Activated T-helper 17 cell treated with anti-CD3 and anti-CD28 coated beads, Interleukin-2, amount 50 U/mL, for 72 hours (primary cell): ENCODE measurements at regions not wholly inside any gene's neighbourhood (a gene's known extent, or its start where the extent isn't known, plus 50 kb on each side); places are given as distances from the start of the nearest gene placed in this dataset.

ENCODE experiments used
- ATAC-seq: fragments of 150-1000 bp; cut with Tn5 transposase; replicated peaks from 2 replicates; pipeline ENCODE4 v1.10.0; 2021; ENCODE audit warnings: mild to moderate bottlenecking, moderate library complexity
- H3K27ac Mint-ChIP-seq: one replicate; pipeline ENCODE4 v1.8.0; 2022; ENCODE audit warnings: mixed read lengths
- H3K27me3 Mint-ChIP-seq: one replicate; pipeline ENCODE4 v1.8.0; 2022; ENCODE audit warnings: mixed read lengths
- H3K36me3 Mint-ChIP-seq: one replicate; pipeline ENCODE4 v1.8.0; 2022; ENCODE audit warnings: low read depth, mild to moderate bottlenecking, mixed read lengths
- H3K4me1 Mint-ChIP-seq: one replicate; pipeline ENCODE4 v1.8.0; 2022; ENCODE audit warnings: mixed read lengths
- H3K4me3 Mint-ChIP-seq: one replicate; pipeline ENCODE4 v1.8.0; 2022; ENCODE audit warnings: mild to moderate bottlenecking, mixed read lengths
- H3K9me3 Mint-ChIP-seq: one replicate; pipeline ENCODE4 v1.8.0; 2022; ENCODE audit warnings: mixed read lengths

DNA sequence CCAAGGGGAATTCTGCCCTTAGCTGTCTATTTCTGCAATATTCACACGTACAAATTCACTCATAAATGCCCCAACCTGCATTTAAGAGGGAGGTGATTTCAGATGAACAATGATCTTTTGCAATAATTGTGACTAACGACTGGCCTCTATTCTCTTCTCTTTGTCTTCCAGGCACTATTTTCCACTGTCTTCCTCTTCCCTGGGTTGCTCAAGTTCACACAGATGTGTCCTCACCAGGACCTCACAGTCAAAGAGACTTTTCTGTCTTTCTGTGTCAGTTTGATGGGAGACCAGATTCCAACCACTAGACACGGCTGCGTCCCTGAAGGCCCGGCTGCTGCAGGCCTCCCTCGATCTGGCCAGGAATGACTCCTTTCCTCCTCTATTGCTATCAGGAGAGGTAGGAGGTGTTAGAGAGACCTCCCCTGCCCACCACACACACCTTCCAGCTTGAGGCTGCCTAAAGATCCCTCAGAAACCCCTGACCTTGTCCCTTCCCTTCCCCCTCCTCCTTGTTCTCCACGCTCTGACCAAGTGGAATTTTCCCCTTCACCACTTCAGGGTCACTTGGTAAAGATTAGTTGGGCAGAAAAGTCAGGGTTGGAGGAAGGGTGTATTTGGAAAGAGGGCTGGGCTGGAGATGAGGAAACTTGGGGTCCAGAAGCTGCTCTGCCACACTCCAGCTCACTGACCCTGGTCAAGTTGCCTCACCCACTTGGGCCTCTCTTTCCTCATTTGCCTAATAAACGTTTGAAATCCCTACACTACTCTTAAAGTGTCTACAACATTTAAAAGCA is 109.2 kb upstream of the COPS8 start:
- Mint-ChIP-seq H3K27me3 (peaks cover 7% of the 10 kb centered on the region), H3K4me1 (no peaks in the 10 kb centered on the region), H3K36me3 (no peaks in the 10 kb centered on the region), H3K27ac (no peak overlapping the region), H3K9me3 (no peaks in the 10 kb centered on the region), H3K4me3 (no peak overlapping the region)
- no peak for ATAC-seq

DNA sequence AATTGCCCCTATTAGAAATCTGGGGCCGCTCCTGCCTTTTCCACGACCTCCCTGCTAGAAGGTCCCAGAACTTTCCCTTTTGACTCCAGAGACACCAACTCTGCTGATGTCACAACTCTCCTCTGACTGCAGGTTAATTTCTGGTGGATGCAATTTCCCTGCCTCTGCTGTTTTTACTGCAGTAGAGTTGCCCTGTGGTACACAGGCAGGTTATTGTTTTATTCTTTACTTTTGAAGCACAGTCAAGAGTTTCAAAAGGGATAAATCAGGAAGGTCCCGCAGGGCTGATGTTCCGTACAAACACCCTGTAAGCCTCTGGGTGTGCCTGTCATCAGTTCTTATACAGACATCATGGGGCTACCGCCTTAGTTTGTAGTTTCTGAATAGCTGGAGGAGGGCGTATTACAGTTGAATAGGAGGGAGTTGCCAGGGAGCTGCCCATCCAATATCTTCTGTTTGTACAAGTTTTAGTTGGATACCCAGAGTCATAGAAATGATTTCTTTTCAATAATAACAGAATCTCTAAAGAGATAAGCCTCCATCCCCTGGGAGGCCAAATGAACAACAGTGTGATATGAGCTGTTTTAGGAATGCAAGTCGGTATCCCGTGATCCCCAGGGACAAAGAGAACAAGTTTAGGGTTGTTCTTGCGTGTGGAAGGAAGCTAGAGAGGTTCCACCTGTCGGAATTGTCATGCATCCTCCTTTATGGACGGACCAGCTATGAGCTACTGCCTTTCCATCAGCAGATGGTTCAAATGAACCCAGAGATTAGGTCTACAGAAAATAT is 108.4 kb upstream of the COPS8 start:
- ATAC-seq = no peak
- no peaks in the 10 kb centered on the region for H3K4me1 Mint-ChIP-seq
- peaks cover 12% of the 10 kb centered on the region for H3K27me3 Mint-ChIP-seq
- no peak overlapping the region for H3K4me3 Mint-ChIP-seq
- no peaks in the 10 kb centered on the region for H3K36me3 Mint-ChIP-seq
- no peaks in the 10 kb centered on the region for H3K9me3 Mint-ChIP-seq
- H3K27ac Mint-ChIP-seq = no peak overlapping the region

DNA sequence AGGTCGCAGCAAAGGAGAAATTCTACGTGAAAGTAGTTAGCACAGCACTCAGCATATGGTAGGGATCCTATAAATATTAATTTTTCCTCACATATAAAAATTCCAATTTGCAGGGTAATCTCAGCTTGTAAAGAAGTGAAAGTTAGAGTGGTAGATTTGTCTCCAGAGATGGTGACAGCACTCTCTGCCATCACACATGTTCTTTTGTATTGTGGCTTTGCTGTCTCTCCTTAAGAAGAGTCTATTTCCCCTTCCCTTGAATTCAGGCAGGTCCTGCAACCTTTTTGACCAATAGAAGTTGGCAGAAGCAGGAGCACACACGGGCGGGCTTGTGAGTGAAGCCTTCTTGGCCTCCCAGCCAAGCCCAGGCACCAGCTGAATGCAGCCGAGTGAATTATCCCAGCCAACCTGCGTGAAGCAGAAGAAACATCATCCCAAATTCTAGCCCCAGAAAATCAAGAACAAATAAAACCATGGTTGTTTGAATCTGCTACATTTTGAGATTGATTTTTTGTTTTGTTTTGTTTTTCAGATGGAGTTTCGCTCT is 107.8 kb upstream of the COPS8 start:
- Mint-ChIP-seq H3K27ac (no peak overlapping the region), H3K36me3 (no peaks in the 10 kb centered on the region), H3K4me1 (no peaks in the 10 kb centered on the region), H3K4me3 (no peak overlapping the region), H3K27me3 (peaks cover 12% of the 10 kb centered on the region), H3K9me3 (peaks cover 4% of the 10 kb centered on the region)
- ATAC-seq = no peak

DNA sequence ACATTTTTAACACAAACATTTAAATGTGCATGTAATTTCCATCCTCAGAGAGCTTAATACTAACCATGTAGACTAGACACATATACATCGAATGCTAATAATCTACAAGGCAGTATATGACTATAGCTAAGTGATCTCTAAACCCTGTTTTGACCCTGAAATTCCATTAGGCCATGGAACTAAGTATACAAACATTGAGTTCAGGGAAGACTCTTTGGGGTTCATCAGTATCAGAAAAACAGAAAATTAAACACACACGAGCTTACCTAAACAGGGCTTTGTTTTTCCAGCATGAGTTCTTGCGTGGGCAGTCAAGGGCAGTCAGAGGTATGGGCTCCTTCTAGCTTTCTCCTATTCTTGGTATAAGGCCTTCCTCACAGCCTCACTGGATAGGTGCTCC is 106.0 kb upstream of the COPS8 start:
- no peaks in the 10 kb centered on the region for H3K4me1 Mint-ChIP-seq
- H3K27ac Mint-ChIP-seq = no peak overlapping the region
- no peak overlapping the region for H3K4me3 Mint-ChIP-seq
- H3K27me3 Mint-ChIP-seq = peaks cover 15% of the 10 kb centered on the region
- no peak for ATAC-seq
- peaks cover 8% of the 10 kb centered on the region for H3K9me3 Mint-ChIP-seq
- no peaks in the 10 kb centered on the region for H3K36me3 Mint-ChIP-seq

GRCh38 chr2:236980961-236981360 is 104.7 kb upstream of the COPS8 start:
- Mint-ChIP-seq H3K27ac (no peak overlapping the region), H3K36me3 (no peaks in the 10 kb centered on the region), H3K27me3 (peaks cover 10% of the 10 kb centered on the region), H3K4me3 (no peak overlapping the region), H3K9me3 (peaks cover 8% of the 10 kb centered on the region), H3K4me1 (no peaks in the 10 kb centered on the region)
- ATAC-seq = no peak

- ATAC-seq = no peak
- Mint-ChIP-seq H3K9me3 (peaks cover 8% of the 10 kb centered on the region), H3K4me1 (no peaks in the 10 kb centered on the region), H3K4me3 (no peak overlapping the region), H3K36me3 (no peaks in the 10 kb centered on the region), H3K27me3 (peaks cover 14% of the 10 kb centered on the region), H3K27ac (no peak overlapping the region)
Observed at GRCh38 chr2:236981701-236982485, 103.8 kb upstream of the COPS8 start.

DNA sequence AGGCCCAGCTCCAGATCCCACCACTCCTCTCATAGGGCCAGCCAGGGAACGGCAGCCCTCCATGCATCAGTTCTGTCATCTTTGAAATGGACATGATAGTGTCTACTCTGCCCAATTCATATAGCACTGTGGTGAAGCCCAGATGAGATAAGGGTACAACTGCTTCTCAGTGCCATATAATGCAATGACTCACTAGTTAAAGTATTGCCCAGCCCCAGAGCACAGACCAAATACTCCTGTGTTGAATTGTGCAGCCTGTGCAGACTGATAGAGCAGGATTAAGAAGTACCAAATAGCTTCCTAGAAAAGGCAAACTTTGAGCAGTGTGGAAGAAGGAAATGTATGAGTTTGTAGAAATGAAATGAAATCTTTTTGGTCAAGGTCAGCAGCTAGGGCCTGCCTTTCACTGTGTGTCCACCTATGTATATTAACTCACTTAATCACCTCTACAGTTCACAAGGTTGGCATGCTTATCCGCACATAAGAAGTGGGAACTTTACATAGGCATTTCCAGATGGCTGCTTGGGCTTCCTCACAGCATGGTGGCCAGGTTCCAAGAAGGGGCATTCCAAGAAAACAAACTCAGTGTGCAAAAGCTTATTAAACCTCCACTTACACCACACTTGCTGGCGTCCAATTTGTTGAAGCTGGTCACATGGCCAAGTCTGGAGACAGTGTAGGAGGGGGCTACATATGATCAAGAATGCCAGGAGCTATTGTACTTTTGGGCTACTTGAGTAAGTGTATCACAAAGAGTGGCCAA is 102.8 kb upstream of the COPS8 start:
- no peak overlapping the region for H3K27ac Mint-ChIP-seq
- peaks cover 8% of the 10 kb centered on the region for H3K9me3 Mint-ChIP-seq
- peaks cover 16% of the 10 kb centered on the region for H3K27me3 Mint-ChIP-seq
- H3K4me3 Mint-ChIP-seq = no peak overlapping the region
- no peaks in the 10 kb centered on the region for H3K36me3 Mint-ChIP-seq
- ATAC-seq = no peak
- no peaks in the 10 kb centered on the region for H3K4me1 Mint-ChIP-seq

- no peak overlapping the region for H3K27ac Mint-ChIP-seq
- no peaks in the 10 kb centered on the region for H3K4me1 Mint-ChIP-seq
- no peak overlapping the region for H3K4me3 Mint-ChIP-seq
- H3K36me3 Mint-ChIP-seq = no peaks in the 10 kb centered on the region
- peaks cover 26% of the 10 kb centered on the region for H3K27me3 Mint-ChIP-seq
- ATAC-seq = no peak
- H3K9me3 Mint-ChIP-seq = peaks cover 8% of the 10 kb centered on the region
Observed at GRCh38 chr2:236984046-236984445, 101.6 kb upstream of the COPS8 start.

DNA sequence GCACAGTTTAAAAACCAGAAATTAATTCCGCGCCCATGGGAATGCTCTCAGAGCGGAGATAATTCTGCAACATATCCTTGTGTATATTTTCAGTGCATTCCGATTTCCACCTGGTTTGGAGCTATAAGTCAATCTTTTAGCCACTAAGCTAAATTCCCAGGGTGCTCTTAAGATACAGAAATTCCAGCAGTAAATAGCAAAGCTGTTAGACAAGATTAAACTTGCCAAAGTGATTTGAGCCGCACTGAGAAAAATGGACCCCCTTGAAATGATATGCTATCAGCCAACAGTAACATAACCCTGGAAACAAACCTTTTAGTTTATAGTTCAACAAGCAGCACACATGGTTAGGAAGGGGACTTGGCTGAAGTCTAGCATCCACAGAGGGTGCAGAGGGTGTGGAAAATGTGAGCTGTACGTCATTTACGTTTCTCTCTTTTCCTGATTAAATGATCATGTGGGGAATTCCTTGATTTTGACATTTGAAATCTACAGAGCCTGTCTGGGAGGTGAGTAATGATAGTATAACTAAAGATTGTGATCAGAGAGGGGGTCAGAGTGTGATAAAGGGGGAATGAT is 99.8 kb upstream of the COPS8 start:
- Mint-ChIP-seq H3K27ac (no peak overlapping the region), H3K4me1 (no peaks in the 10 kb centered on the region), H3K9me3 (peaks cover 8% of the 10 kb centered on the region), H3K4me3 (no peak overlapping the region), H3K27me3 (peaks cover 27% of the 10 kb centered on the region), H3K36me3 (no peaks in the 10 kb centered on the region)
- no peak for ATAC-seq

DNA sequence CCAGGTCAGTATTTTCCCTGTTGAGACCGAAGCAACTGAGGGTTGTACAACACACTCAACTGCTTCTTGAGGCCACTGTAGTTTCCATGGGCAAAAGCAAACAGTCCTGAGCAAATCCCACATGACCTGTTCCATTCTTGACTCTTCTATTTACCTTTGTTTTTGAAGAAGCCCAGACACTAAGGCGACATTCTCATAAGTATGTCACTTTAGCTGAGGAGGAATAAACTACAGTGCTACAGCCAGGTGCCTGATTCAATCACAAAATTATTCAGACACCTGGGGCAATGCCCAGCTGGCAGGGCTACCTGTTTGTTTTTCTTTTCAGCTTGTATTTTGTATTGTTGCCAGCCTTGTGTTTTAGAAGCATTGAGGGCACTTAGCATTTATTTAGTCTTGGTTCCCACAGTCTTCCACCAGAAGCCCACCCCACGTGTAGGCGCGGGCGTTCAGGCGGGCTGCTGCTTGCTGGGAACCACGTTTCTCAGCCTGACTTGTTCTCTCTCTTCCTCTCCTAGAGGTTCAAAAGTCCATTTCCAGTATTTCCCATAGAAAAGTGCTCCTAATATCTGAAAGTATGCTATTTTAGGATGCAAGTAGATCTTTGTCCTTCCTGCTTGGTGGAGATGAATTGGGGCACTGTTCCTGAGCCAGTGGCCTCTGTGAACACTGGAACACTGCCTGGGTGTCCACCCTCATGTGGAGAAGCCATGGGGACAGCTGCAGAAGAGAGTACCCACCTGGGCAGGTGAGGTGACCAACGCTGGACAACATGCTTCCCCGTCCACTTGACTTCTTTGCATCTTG is 99.0 kb upstream of the COPS8 start:
- H3K27ac Mint-ChIP-seq = no peak overlapping the region
- H3K4me1 Mint-ChIP-seq = no peaks in the 10 kb centered on the region
- peaks cover 8% of the 10 kb centered on the region for H3K9me3 Mint-ChIP-seq
- no peak for ATAC-seq
- H3K36me3 Mint-ChIP-seq = no peaks in the 10 kb centered on the region
- H3K4me3 Mint-ChIP-seq = no peak overlapping the region
- H3K27me3 Mint-ChIP-seq = peaks cover 31% of the 10 kb centered on the region

GRCh38 chr2:236988216-236988615 is 97.5 kb upstream of the COPS8 start:
- Mint-ChIP-seq H3K27ac (no peak overlapping the region), H3K4me1 (no peaks in the 10 kb centered on the region), H3K9me3 (peaks cover 4% of the 10 kb centered on the region), H3K27me3 (peaks cover 40% of the 10 kb centered on the region), H3K36me3 (no peaks in the 10 kb centered on the region), H3K4me3 (no peak overlapping the region)
- no peak for ATAC-seq

GRCh38 chr2:236988690-236989624 is 96.7 kb upstream of the COPS8 start:
- Mint-ChIP-seq H3K36me3 (no peaks in the 10 kb centered on the region), H3K9me3 (no peaks in the 10 kb centered on the region)

More at GRCh38 chr2:236988690-236989624, 96.7 kb upstream of the COPS8 start:
- no peak for ATAC-seq
- no peak overlapping the region for H3K4me3 Mint-ChIP-seq
- peaks cover 38% of the 10 kb centered on the region for H3K27me3 Mint-ChIP-seq
- no peak overlapping the region for H3K27ac Mint-ChIP-seq
- H3K4me1 Mint-ChIP-seq = no peaks in the 10 kb centered on the region
